MCF 10A (cell line): ENCODE measurements at regions not wholly inside any gene's neighbourhood (a gene's known extent, or its start where the extent isn't known, plus 50 kb on each side); places are given as distances from the start of the nearest gene placed in this dataset.

Source experiments
- BruUV-seq: library from RNA; stranded (reverse); fragments of 400-500 nt; replicated peaks from 2 replicates; lab custom pipeline; 2021; lab: Mats Ljungman, UMichigan
- CTCF ChIA-PET: fragments of 300-600 bp; sonication (Branson Sonifier 250); formaldehyde crosslinking; extraction: SDS; loops from one replicate; lab custom pipeline; 2021; ENCODE audit warnings: antibody characterized with exemption, inconsistent platforms; lab: Yijun Ruan, JAX
- POLR2A ChIA-PET: fragments of 300-600, 350-650 bp; sonication (Branson Sonifier 250); formaldehyde crosslinking; extraction: SDS; loops from one replicate; lab custom pipeline; 2020; ENCODE audit warnings: antibody characterized with exemption, inconsistent platforms; lab: Yijun Ruan, JAX
- DNase-seq: peaks from one replicate; pipeline ENCODE4 v3.0.0-alpha.2; 2018; ENCODE audit not compliant: unreplicated experiment
- H3K27ac Mint-ChIP-seq: one replicate; pipeline ENCODE4 v1.8.0; 2022; ENCODE audit warnings: mild to moderate bottlenecking, low read depth, mixed read lengths; ENCODE audit not compliant: unreplicated experiment
- H3K27me3 Mint-ChIP-seq: one replicate; pipeline ENCODE4 v1.8.0; 2022; ENCODE audit warnings: mixed read lengths; ENCODE audit not compliant: insufficient read depth, unreplicated experiment
- H3K36me3 Mint-ChIP-seq: one replicate; pipeline ENCODE4 v1.8.0; 2022; ENCODE audit warnings: mild to moderate bottlenecking, moderate library complexity, mixed read lengths; ENCODE audit not compliant: insufficient read depth, unreplicated experiment
- H3K4me1 Mint-ChIP-seq: one replicate; pipeline ENCODE4 v1.8.0; 2022; ENCODE audit warnings: mixed read lengths; ENCODE audit not compliant: insufficient read depth, unreplicated experiment
- H3K4me3 Mint-ChIP-seq: one replicate; pipeline ENCODE4 v1.8.0; 2022; ENCODE audit warnings: mild to moderate bottlenecking, moderate library complexity, mixed read lengths; ENCODE audit not compliant: unreplicated experiment
- H3K9me3 Mint-ChIP-seq: one replicate; pipeline ENCODE4 v1.8.0; 2022; ENCODE audit warnings: mixed read lengths; ENCODE audit not compliant: unreplicated experiment
- intact Hi-C: fragments of 100-400 bp; cut with micrococcal nuclease; formaldehyde crosslinking; loops from 2 replicates; pipeline ENCODE4 v1.14.1; 2022
- TF ChIP-seq, protein P1 (sequence below): fragments of 200-600 bp; IDR thresholded peaks from one replicate; pipeline ENCODE4 v1.8.0; 2022; ENCODE audit warnings: antibody characterized with exemption, mild to moderate bottlenecking; ENCODE audit not compliant: unreplicated experiment

DNA sequence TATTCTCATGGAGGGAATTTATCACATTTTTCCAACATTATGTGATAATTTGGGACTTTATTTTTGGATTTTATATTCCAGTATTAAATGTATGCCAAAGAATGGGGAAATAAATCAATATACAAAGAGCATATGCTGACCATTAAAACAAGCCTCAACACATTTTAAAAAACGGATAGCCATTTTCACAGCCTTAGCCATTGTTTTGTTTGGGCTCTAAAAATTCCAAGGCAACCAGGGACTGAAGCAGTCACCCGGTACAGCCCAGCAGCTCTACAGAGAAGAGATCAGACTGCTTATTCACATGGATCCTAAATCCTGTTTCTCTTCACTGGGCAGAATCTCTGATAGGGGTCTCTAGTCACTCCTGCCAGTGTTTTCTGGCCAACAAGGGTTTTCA is 150.2 kb upstream of the OGFRL1 start:
- Mint-ChIP-seq H3K4me3 (no peak overlapping the region), H3K36me3 (no peaks in the 10 kb centered on the region), H3K9me3 (no peaks in the 10 kb centered on the region), H3K27ac (no peak overlapping the region), H3K27me3 (peaks cover 30% of the 10 kb centered on the region), H3K4me1 (no peaks in the 10 kb centered on the region)
- intact Hi-C loops, result no loop called here
- no peak for DNase-seq
- TF ChIP-seq, protein P1, sequence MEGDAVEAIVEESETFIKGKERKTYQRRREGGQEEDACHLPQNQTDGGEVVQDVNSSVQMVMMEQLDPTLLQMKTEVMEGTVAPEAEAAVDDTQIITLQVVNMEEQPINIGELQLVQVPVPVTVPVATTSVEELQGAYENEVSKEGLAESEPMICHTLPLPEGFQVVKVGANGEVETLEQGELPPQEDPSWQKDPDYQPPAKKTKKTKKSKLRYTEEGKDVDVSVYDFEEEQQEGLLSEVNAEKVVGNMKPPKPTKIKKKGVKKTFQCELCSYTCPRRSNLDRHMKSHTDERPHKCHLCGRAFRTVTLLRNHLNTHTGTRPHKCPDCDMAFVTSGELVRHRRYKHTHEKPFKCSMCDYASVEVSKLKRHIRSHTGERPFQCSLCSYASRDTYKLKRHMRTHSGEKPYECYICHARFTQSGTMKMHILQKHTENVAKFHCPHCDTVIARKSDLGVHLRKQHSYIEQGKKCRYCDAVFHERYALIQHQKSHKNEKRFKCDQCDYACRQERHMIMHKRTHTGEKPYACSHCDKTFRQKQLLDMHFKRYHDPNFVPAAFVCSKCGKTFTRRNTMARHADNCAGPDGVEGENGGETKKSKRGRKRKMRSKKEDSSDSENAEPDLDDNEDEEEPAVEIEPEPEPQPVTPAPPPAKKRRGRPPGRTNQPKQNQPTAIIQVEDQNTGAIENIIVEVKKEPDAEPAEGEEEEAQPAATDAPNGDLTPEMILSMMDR, result no peak
- CTCF ChIA-PET, result no interaction called here
- BruUV-seq, result no TSS peak
- POLR2A ChIA-PET, result no interaction called here

DNA sequence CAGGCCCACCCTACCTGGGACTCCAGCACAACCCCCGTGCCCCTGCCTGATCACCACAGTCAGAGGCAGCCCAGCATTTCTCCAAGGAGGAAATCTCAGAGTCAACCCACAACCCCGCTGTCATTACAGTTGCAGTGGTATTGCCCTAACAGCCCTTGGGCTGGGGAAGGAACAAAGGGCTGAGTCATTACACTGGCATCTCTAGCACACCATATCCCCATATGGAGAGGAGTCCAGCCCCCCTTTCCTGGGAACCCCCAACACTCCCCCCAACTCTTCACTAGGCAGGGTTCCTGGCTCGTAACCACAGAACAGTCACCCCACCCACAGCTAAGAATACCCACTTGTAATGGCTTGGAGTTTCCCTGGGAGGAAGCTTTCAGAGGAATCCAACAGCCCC is 149.4 kb upstream of the OGFRL1 start:
- Mint-ChIP-seq H3K36me3 (no peaks in the 10 kb centered on the region), H3K9me3 (no peaks in the 10 kb centered on the region), H3K4me3 (no peak overlapping the region), H3K4me1 (no peaks in the 10 kb centered on the region), H3K27ac (no peak overlapping the region), H3K27me3 (peaks cover 21% of the 10 kb centered on the region)
- CTCF ChIA-PET, result no interaction called here
- BruUV-seq, result no TSS peak
- peak; percentile 46 for DNase-seq
- intact Hi-C loops, result no loop called here
- POLR2A ChIA-PET, result no interaction called here
- TF ChIP-seq, protein P1, result no peak

DNA sequence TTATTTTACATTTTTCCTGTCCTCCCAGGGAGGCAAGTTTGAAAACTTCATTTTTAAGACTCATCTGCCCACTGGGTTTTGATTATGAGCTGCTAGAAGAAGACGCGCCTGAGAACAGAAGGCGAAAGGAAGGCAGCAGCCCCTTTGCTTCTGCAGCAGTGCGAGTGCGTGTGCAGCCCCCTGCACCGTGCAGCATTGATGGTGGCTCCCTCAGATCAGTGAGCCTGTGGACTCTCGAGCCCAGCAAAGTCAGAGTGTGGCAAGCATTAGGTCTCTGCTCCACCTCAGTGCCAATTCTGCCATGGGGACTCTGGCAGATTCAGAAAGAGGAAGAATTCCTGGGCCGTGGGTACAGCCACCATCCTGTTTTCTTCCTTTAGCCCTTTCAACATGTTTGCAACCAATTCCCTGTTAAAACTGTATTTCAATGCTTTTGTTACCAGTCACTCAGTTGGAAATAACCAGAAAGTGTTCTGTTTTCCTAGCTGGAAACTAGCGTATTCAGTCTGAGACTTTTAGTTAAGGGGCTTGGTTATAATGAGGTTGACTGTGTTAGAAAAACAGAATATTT is 134.8 kb upstream of the OGFRL1 start:
- TF ChIP-seq, protein P1, result no peak
- no TSS peak for BruUV-seq
- H3K4me3 Mint-ChIP-seq, result no peak overlapping the region
- no peak for DNase-seq
- H3K9me3 Mint-ChIP-seq, result no peaks in the 10 kb centered on the region
- H3K36me3 Mint-ChIP-seq, result no peaks in the 10 kb centered on the region
- H3K27me3 Mint-ChIP-seq, result no peaks in the 10 kb centered on the region
- intact Hi-C loops, result no loop called here
- no peak overlapping the region for H3K27ac Mint-ChIP-seq
- H3K4me1 Mint-ChIP-seq, result no peaks in the 10 kb centered on the region
- ChIA-PET CTCF (no interaction called here), POLR2A (no interaction called here)

DNA sequence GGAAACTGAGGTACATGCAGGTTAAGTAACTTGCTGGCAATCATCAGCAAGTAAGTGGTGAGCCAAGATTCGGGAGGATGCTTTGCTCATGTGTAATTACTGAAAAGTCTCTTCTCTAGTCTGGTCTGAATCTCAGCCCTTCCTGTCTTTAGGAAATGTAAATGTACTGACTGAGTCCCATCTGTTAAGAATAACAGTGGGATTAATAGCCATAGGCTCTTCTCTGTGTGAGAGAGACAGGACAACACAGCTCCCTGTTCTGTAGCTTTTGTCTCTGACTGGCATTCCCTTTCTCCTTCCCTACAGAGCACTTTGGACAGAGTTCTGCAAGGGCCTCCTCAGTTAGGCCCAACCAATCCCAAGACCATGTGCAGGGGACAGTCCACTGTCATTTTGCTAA is 131.3 kb upstream of the OGFRL1 start:
- intact Hi-C loops, result no loop called here
- TF ChIP-seq, protein P1, result no peak
- no peak for DNase-seq
- no TSS peak for BruUV-seq
- CTCF ChIA-PET, result no interaction called here
- Mint-ChIP-seq H3K4me1 (no peaks in the 10 kb centered on the region), H3K27me3 (peaks cover 11% of the 10 kb centered on the region), H3K27ac (no peak overlapping the region), H3K9me3 (no peaks in the 10 kb centered on the region), H3K36me3 (no peaks in the 10 kb centered on the region), H3K4me3 (no peak overlapping the region)
- POLR2A ChIA-PET, result no interaction called here
